Upper lobe of left lung (tissue), 4 donors: ENCODE measurements at regions not wholly inside any gene's neighbourhood (a gene's known extent, or its start where the extent isn't known, plus 50 kb on each side); places are given as distances from the start of the nearest gene placed in this dataset.

Experiments used
- CTCF ChIP-seq, 6 experiments: fragments of 450-650 bp in 4 of 6; fragments of 200-600 bp in 2 of 6; sonication (generic) in 2 of 6; IDR thresholded peaks; one replicate each; pipeline ENCODE4 v1.5.1; 2016 to 2019; ENCODE audit warnings: antibody characterized with exemption in 6 of 6
- EP300 ChIP-seq, 4 donors: sonication (generic); formaldehyde crosslinking; IDR thresholded peaks; one replicate each; pipeline ENCODE4 v1.5.1; 2017; ENCODE audit warnings: antibody characterized with exemption in 4 of 4, control low read depth in 2 of 4
- POLR2A ChIP-seq, 4 donors: fragments of 450-650 bp; IDR thresholded peaks; one replicate each; pipeline ENCODE4 v1.5.1; 2016 to 2017; ENCODE audit warnings: antibody characterized with exemption in 4 of 4, mild to moderate bottlenecking in 2 of 4

GRCh38 chr2:220463876-220464275 lies 836.4 kb downstream of the SLC4A3 start:
- TF ChIP-seq POLR2A (IDR thresholded peaks at IDR 0.05): no peak
- TF ChIP-seq CTCF (IDR thresholded peaks at IDR 0.05): no peak
- TF ChIP-seq EP300 (IDR thresholded peaks at IDR 0.05): no peak
